ENCODE measurements at regions not wholly inside any gene's neighbourhood (a gene's known extent, or its start where the extent isn't known, plus 50 kb on each side); places are given as distances from the start of the nearest gene placed in this dataset.

DNA sequence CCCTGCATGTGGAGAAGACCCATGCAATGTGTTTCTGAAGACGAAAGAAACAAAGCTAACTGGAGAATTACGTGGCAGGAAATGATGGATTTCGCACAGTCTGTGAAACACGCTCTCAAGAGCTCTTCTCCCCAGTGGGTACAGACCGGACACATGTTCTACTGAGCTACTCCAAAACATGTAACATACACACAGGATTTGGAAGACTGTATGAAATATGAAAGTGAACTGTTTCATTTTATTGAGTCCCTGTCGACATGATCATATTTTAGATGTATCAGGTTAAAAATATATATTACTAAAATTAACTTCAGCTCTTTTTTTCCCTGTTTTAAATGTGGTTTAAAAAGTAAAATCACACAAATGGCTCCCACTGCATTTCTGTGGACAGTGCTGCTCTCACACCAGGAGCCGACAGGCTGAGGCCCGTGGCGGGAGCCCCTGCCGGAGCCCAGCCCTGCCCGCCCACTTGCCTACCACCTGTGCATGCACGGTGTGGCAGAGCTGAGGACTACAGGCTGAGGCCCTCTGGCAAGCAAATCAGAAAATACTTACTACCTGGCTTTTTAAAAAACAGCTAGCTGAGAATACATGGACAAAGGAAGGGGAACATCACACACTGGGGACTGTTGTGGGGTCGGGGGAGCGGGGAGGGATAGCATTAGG lies 58.9 kb upstream of the NXT1 start:
- no peaks in the 10 kb centered on the region for H3K36me3 ChIP-seq (replicated peaks; ENCODE audit: low read depth, low read length)
- no peaks in the 10 kb centered on the region for H4K20me1 ChIP-seq (ENCODE audit: insufficient read depth, low read length)
- H3K27me3 ChIP-seq (ENCODE audit: low read depth, low read length): peaks cover 9% of the 10 kb centered on the region; the same call in 1 of the 2 replicates
- no peak overlapping the region for H3K27ac ChIP-seq (ENCODE audit: low read length)
- no peaks in the 10 kb centered on the region for H3K9me3 ChIP-seq (ENCODE audit: insufficient read depth, low read length)
- no peak overlapping the region for H3K4me2 ChIP-seq (ENCODE audit: low read length)
- TF ChIP-seq, protein P1, sequence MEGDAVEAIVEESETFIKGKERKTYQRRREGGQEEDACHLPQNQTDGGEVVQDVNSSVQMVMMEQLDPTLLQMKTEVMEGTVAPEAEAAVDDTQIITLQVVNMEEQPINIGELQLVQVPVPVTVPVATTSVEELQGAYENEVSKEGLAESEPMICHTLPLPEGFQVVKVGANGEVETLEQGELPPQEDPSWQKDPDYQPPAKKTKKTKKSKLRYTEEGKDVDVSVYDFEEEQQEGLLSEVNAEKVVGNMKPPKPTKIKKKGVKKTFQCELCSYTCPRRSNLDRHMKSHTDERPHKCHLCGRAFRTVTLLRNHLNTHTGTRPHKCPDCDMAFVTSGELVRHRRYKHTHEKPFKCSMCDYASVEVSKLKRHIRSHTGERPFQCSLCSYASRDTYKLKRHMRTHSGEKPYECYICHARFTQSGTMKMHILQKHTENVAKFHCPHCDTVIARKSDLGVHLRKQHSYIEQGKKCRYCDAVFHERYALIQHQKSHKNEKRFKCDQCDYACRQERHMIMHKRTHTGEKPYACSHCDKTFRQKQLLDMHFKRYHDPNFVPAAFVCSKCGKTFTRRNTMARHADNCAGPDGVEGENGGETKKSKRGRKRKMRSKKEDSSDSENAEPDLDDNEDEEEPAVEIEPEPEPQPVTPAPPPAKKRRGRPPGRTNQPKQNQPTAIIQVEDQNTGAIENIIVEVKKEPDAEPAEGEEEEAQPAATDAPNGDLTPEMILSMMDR (IDR thresholded peaks at IDR 0.05; ENCODE audit: low read depth, low read length): no peak
- no peak for TF ChIP-seq EZH2phosphoT487 (IDR thresholded peaks at IDR 0.05; ENCODE audit: low read depth)
- H3K4me1 ChIP-seq (ENCODE audit: low read length): no peaks in the 10 kb centered on the region
- H2AFZ ChIP-seq (ENCODE audit: low read depth, low read length): no peak overlapping the region
- H3K79me2 ChIP-seq (ENCODE audit: low read length): no peaks in the 10 kb centered on the region
- H3K4me3 ChIP-seq (ENCODE audit: low read length): no peak overlapping the region
- H3K9ac ChIP-seq (ENCODE audit: low read length): no peak overlapping the region

DNA sequence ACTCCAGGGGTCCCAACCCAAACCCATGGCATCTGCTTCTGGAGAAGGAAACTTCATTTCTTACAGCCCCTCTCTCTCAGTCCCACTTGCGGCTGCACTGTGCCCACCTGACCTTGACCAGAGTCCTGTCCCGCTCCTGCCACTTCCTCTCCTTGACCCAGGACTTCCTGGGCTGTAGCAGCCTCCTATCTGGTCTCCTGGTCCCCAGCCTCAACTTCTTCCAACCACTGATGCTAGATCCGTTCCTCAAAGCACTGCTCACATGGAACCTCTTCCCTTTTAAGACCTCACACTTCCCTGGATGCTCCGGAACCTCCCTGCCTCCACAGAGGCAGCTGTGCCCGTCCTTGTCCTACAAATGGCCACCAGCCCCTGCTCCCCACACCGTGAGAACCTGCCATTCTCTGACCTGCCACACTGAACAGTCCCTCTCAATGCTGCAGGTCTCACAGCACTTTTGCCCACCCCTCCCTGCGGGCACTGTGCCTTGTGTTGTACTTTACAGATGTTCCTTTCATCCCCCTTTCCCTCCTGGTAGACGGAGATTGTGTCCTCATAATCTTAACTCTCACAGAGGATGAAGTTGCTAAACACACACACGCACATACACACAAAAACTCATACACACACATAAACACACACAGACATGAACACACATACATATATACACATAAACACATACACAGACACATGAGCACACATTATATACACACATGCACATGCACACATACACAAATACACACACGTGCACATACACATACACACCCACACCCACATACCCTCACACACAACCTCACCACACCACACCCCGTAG lies 59.6 kb upstream of the NXT1 start:
- no peaks in the 10 kb centered on the region for H3K36me3 ChIP-seq (replicated peaks; ENCODE audit: low read depth, low read length)
- TF ChIP-seq EZH2phosphoT487 (IDR thresholded peaks at IDR 0.05; ENCODE audit: low read depth): no peak
- TF ChIP-seq, protein P1 (IDR thresholded peaks at IDR 0.05; ENCODE audit: low read depth, low read length): no peak
- no peak overlapping the region for H2AFZ ChIP-seq (ENCODE audit: low read depth, low read length)
- no peaks in the 10 kb centered on the region for H3K79me2 ChIP-seq (ENCODE audit: low read length)
- no peak overlapping the region for H3K9ac ChIP-seq (ENCODE audit: low read length)
- no peaks in the 10 kb centered on the region for H4K20me1 ChIP-seq (ENCODE audit: insufficient read depth, low read length)
- no peak overlapping the region for H3K27ac ChIP-seq (ENCODE audit: low read length)
- no peak overlapping the region for H3K4me2 ChIP-seq (ENCODE audit: low read length)
- peaks cover 9% of the 10 kb centered on the region; the same call in 1 of the 2 replicates for H3K27me3 ChIP-seq (ENCODE audit: low read depth, low read length)
- H3K9me3 ChIP-seq (ENCODE audit: insufficient read depth, low read length): no peaks in the 10 kb centered on the region
- no peaks in the 10 kb centered on the region for H3K4me1 ChIP-seq (ENCODE audit: low read length)
- H3K4me3 ChIP-seq (ENCODE audit: low read length): no peak overlapping the region

DNA sequence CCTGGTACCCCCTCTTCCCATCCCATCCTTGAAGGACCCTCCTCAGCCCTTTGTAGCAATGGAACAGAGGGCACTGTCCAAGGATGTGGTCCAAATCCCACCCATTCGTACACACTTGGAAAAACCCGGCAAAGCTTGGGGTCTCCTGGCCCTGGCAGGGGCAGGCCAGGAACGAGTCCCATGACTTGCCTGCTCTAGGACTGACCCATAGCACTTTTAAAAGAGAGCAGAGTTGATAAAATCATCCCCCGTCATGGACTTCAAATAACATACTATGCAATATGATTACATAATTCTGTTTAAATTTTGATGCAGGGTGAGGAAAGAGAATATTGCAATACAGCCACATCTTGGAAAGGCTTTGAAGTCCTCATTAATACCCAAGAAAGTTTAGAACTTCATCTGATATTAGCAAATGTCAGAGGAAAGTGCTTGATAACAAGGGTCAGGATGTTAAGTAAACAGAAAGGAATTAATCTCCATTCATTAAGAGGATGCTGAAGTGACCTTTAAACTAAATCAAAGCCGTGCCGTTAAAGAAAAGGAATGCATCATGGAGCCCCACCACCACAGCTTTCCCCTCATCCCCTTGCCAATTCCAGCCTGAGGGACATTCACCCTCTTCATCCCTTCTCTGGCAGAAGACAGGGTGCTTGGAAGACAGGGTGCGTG lies 60.7 kb upstream of the NXT1 start:
- Histone ChIP-seq H3K79me2 (ENCODE audit: low read length) (no peaks in the 10 kb centered on the region), H3K27ac (ENCODE audit: low read length) (no peak overlapping the region), H2AFZ (ENCODE audit: low read depth, low read length) (no peak overlapping the region), H3K4me2 (ENCODE audit: low read length) (no peak overlapping the region), H3K9ac (ENCODE audit: low read length) (no peak overlapping the region), H3K27me3 (ENCODE audit: low read depth, low read length) (peaks cover 8% of the 10 kb centered on the region; the same call in 1 of the 2 replicates), H4K20me1 (ENCODE audit: insufficient read depth, low read length) (no peaks in the 10 kb centered on the region), H3K4me1 (ENCODE audit: low read length) (no peaks in the 10 kb centered on the region), H3K36me3 (replicated peaks; ENCODE audit: low read depth, low read length) (no peaks in the 10 kb centered on the region), H3K4me3 (ENCODE audit: low read length) (no peak overlapping the region), H3K9me3 (ENCODE audit: insufficient read depth, low read length) (no peaks in the 10 kb centered on the region)
- no peak for TF ChIP-seq EZH2phosphoT487 (IDR thresholded peaks at IDR 0.05; ENCODE audit: low read depth)
- TF ChIP-seq, protein P1 (IDR thresholded peaks at IDR 0.05; ENCODE audit: low read depth, low read length): no peak

DNA sequence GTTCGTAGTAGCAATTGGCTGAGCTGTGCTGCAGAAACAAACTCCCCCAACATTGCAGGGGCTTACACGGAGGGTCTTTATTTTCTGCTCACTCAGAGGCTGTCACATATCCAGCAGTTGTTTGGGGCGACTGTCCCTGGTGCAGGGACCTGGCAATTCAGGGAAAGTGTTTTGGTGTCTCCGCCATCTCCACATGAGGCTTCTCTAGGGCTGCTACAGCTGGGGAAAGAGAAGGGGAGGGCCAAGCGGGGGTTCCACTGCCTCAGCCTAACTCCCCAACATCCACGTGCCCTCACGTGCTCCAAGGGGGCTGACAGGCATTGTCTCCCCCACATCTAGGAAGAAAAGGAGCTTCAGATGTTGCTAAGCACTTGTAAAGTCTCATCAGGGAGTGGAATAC lies 61.3 kb upstream of the NXT1 start:
- H3K9ac ChIP-seq (ENCODE audit: low read length): no peak overlapping the region
- no peaks in the 10 kb centered on the region for H3K79me2 ChIP-seq (ENCODE audit: low read length)
- no peaks in the 10 kb centered on the region for H3K4me1 ChIP-seq (ENCODE audit: low read length)
- H3K4me3 ChIP-seq (ENCODE audit: low read length): no peak overlapping the region
- peaks cover 7% of the 10 kb centered on the region; the same call in 1 of the 2 replicates for H3K27me3 ChIP-seq (ENCODE audit: low read depth, low read length)
- no peak for TF ChIP-seq EZH2phosphoT487 (IDR thresholded peaks at IDR 0.05; ENCODE audit: low read depth)
- TF ChIP-seq, protein P1 (IDR thresholded peaks at IDR 0.05; ENCODE audit: low read depth, low read length): no peak
- H2AFZ ChIP-seq (ENCODE audit: low read depth, low read length): no peak overlapping the region
- H3K4me2 ChIP-seq (ENCODE audit: low read length): no peak overlapping the region
- no peaks in the 10 kb centered on the region for H4K20me1 ChIP-seq (ENCODE audit: insufficient read depth, low read length)
- no peaks in the 10 kb centered on the region for H3K36me3 ChIP-seq (replicated peaks; ENCODE audit: low read depth, low read length)
- no peaks in the 10 kb centered on the region for H3K9me3 ChIP-seq (ENCODE audit: insufficient read depth, low read length)
- no peak overlapping the region for H3K27ac ChIP-seq (ENCODE audit: low read length)
